Fibroblast of the aortic adventitia (primary cell): ENCODE measurements at regions not wholly inside any gene's neighbourhood (a gene's known extent, or its start where the extent isn't known, plus 50 kb on each side); places are given as distances from the start of the nearest gene placed in this dataset.
"Not testable (repeated sequence)": the region's sequence is repeated elsewhere in the genome, so short reads cannot be mapped to it uniquely, and the experiment has no call there.

Source experiments
- DNase-seq: peaks from one replicate; pipeline ENCODE4 v3.0.0-alpha.2; 2010; ENCODE audit warnings: low read depth
- H3K4me3 ChIP-seq: 2 replicates; pipeline ENCODE4 v1.5.1; 2011; ENCODE audit warnings: low read depth, mild to moderate bottlenecking, control low read depth, low read length, moderate library complexity
- TF ChIP-seq, protein P1 (sequence below): IDR thresholded peaks from 2 replicates; pipeline ENCODE4 v1.5.1; 2011; ENCODE audit warnings: mild to moderate bottlenecking, low read length, control low read depth, inconsistent platforms; ENCODE audit not compliant: insufficient read depth

DNA sequence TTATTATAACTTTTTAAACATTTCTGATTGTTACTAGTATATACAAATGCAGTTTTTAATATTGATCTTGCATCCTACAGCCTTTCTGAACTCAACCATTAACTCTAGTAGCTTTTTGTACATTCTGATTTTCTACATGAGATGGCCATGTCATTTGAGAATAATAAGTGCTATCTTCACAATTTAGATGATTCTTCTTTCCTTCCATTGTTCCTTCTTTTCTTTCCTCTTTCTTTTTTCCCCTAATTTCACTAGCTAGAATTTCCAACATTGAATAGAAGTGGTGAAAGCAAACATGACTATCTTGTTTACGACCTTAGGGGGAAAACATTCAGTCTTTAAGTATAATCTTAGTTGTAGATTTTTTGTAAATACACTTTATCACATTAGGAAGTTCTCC, 128.2 kb upstream of the PRSS16 start:
- H3K4me3 ChIP-seq = no peak overlapping the region
- TF ChIP-seq, protein P1, sequence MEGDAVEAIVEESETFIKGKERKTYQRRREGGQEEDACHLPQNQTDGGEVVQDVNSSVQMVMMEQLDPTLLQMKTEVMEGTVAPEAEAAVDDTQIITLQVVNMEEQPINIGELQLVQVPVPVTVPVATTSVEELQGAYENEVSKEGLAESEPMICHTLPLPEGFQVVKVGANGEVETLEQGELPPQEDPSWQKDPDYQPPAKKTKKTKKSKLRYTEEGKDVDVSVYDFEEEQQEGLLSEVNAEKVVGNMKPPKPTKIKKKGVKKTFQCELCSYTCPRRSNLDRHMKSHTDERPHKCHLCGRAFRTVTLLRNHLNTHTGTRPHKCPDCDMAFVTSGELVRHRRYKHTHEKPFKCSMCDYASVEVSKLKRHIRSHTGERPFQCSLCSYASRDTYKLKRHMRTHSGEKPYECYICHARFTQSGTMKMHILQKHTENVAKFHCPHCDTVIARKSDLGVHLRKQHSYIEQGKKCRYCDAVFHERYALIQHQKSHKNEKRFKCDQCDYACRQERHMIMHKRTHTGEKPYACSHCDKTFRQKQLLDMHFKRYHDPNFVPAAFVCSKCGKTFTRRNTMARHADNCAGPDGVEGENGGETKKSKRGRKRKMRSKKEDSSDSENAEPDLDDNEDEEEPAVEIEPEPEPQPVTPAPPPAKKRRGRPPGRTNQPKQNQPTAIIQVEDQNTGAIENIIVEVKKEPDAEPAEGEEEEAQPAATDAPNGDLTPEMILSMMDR = no peak
- DNase-seq = no peak

DNA sequence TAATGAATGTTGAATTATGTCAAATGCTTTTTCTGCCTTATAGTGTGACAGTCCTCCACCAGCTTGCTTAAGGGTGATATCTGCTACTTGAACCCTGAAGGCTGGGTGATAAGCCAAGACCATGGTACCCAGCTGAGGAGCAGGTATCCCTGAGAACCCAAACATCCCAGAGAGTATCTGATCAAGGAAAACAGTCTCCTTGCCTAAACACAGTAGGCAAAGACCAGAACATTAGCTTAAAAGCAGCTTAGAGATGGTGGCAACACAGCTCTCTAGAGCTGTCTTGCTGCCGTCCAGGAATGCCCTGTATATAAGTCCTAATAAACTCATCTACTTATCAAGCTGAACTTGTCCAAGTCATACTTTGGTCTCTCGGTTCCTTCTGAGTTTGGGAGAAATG, 127.7 kb upstream of the PRSS16 start:
- DNase-seq = no peak
- H3K4me3 ChIP-seq = no peak overlapping the region
- TF ChIP-seq, protein P1 = no peak

DNA sequence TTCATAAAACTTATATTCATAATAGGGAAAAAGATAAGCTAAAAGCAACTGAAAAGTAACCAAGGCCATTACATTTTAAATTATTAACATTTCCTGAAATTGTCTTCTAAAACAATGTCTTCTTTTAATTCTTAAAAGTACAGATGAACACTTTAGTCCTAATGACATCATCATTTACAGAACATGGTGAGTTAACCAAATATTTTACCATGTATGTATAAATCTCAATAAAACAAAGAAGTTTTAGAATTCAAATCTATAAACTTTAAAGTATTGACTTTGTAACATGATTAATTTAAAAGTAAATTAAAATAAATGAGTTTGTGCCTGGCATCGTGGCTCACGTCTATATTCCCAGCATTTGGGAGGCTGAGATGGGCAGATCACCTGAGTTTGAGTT, 125.9 kb upstream of the PRSS16 start:
- TF ChIP-seq, protein P1 = no peak
- no peak overlapping the region for H3K4me3 ChIP-seq
- no peak for DNase-seq

DNA sequence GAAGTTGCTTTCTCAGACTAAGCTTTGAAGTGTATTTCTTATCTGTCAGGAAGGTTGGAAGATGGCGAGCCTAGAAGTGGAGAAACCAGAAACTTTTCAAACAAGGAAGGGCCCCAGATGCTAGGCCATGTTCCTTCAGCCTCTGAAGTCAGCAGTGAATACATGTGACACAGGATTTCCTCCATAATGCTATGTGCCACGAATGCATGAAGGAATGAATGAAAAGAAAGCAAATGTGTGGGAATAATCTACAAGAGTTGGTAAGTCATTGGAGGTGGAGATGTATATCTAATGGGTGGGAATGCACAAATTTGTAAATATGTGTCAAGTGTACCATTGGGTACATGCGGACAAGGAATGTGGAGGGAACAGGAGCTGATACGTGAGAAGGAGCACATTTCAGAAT, 123.2 kb upstream of the PRSS16 start:
- TF ChIP-seq, protein P1 = no peak
- DNase-seq = no peak

DNA sequence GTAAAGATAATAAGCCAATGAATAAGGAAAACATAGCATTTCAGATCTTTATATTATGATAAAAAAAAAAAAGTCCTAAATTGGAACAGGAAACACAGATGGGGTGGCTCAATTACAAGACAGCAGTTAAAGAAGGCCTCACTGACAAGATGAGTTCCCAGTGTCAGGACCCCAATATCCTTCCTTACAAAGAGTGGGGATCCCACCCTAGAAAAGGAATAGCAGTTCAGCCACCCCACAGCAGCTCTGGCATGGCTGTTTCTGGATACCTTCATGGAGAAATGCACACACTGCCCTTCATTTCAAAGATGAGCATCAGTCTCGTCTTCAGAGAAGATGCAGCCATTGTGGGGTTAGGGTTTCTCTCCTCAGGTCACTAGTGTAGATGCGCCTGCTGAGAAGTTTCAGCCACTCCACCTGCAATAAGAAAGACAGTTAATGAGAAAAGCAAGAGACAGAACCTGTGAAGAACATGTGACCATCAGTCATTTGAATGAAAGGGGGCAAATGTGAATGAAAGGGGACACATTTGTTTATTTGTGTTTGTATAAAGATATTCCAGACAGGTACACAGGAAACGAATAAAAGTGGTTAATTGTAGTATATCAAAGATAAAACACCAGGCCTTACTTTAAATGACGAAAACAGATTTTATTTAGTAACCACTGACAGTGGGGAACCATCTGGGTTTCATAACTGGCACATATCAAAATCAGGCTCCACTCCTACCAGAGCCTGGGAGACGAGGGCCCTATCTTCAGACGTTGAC, 121.3 kb upstream of the PRSS16 start:
- TF ChIP-seq, protein P1 = no peak
- no peak for DNase-seq
- no peak overlapping the region for H3K4me3 ChIP-seq

More for the DNA sequence above, 123.2 kb upstream of the PRSS16 start:
- H3K4me3 ChIP-seq = no peak overlapping the region

DNA sequence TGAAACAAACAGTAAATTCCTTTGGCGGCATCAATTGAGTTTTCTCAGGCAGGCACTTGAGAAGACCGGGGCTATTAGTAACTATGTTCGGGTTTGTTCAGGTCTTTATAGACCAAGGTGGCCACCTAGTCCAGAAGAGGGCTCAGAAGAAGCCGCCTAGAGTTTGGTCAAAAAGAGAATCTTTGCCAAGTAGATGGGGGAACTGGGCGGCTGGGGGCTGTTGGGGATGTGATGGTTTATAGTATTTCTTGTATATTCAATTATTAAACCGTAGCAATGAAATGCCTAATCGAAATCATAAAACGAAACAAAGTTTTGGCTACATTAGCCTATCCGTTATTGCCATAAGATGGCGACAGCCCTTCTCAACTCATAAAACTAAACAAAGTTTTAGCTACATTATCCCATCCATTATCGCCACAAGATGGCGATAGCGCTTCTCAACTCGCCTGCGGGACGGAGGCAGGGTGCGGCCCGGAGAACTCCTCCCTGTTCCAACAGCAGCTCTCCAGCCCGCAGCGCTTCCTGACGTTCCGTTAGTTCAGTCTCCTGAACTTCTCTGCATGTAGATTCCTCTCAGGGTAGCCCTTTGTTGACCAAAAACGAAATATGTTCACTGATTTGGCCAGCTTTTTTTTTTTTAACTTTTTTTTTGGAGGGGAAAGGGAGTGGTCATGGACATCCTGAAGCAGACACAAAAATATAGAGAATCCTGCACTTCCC, 120.5 kb upstream of the PRSS16 start:
- TF ChIP-seq, protein P1 = peak; percentile 86
- H3K4me3 ChIP-seq = peak overlapping the region; percentile 58
- DNase-seq = peak; percentile 94

DNA sequence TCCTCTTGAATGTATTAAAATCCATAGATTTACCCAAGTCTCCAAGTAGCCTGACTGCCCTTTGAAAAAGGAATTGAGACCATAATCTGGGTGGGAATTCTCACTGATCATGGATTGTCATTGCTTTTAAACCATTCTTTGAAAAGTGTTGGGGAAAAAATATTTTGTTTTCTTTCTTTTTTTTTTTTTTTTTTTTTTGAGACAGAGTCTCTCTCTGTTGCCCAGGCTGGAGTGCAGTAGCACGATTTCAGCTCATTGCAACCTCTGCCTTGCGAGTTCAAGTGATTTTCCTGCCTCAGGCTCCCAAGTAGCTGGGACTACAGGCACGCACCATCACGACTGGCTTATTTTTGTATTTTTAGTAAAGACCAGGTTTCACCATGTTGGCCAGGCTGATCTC, 119.6 kb upstream of the PRSS16 start:
- not testable (repeated sequence) for H3K4me3 ChIP-seq

More for the DNA sequence above, 119.6 kb upstream of the PRSS16 start:
- DNase-seq = not testable (repeated sequence)
